Right lobe of liver (tissue), 6 donors: ENCODE measurements at regions not wholly inside any gene's neighbourhood (a gene's known extent, or its start where the extent isn't known, plus 50 kb on each side); places are given as distances from the start of the nearest gene placed in this dataset.

Experiments used
- ATAC-seq, 4 donors: fragments of 200-7000 bp; cut with Tn5 transposase; one replicate each; pipeline ENCODE4 v1.9.1; 2020; ENCODE audit warnings: mild to moderate bottlenecking in 4 of 4, moderate library complexity in 4 of 4
- DNase-seq, 3 donors: peaks; one replicate each; pipeline ENCODE4 v3.0.0-alpha.2; 2020
- H3K27ac ChIP-seq, 3 donors: fragments of 200-600 bp; one replicate each; pipeline ENCODE4 v1.8.0; 2022
- H3K27me3 ChIP-seq, 2 donors: fragments of 200-600 bp; one replicate each; pipeline ENCODE4 v1.8.0; 2022
- H3K36me3 ChIP-seq, 4 donors: fragments of 200-600 bp; sonication (generic) in 1 of 4; one replicate each; pipeline versions ENCODE4 v1.5.1 to v1.8.0; 2017 to 2022; ENCODE audit warnings: control low read depth in 1 of 4
- H3K4me1 ChIP-seq, 4 donors: fragments of 200-600 bp; sonication (generic) in 1 of 4; one replicate each; pipeline versions ENCODE4 v1.5.1 to v1.8.0; 2017 to 2022; ENCODE audit warnings: control low read depth in 1 of 4
- H3K4me3 ChIP-seq, 3 donors: fragments of 200-600 bp; one replicate each; pipeline ENCODE4 v1.8.0; 2022
- H3K9me3 ChIP-seq, 4 donors: fragments of 200-600 bp; sonication (generic) in 1 of 4; one replicate each; pipeline versions ENCODE4 v1.5.1 to v1.8.0; 2017 to 2022; ENCODE audit warnings: control low read depth in 1 of 4
- POLR2A ChIP-seq: fragments of 450-650 bp; IDR thresholded peaks from one replicate; pipeline ENCODE4 v1.6.1; 2017; ENCODE audit warnings: antibody characterized with exemption, mild to moderate bottlenecking
- WGBS: methylation state at CpG from one replicate; pipeline ENCODE4 v1.1.6; 2018; ENCODE audit warnings: low coverage, low lambda C conversion rate; ENCODE audit not compliant: insufficient coverage; ENCODE audit errors: missing lambda C conversion rate; 5-methylcytosine and 5-hydroxymethylcytosine counted together
- intact Hi-C, 2 donors: fragments of 100-400 bp; cut with DNase I; formaldehyde crosslinking; loops; one replicate each; pipeline versions ENCODE4 v1.11.2 to v1.14.1; 2022
- TF ChIP-seq, protein P1 (sequence below), 4 donors: fragments of 200-600 bp in 3 of 4; fragments of 450-650 bp in 1 of 4; IDR thresholded peaks; one replicate each; pipeline versions ENCODE4 v1.5.1 to v1.8.0; 2016 to 2022; ENCODE audit warnings: antibody characterized with exemption in 4 of 4, mild to moderate bottlenecking in 2 of 4
- donor health status: DM: no; HTN: yes; CAD: no.
- donor health status: DM: no; HTN: no; CAD: no.
- donor health status: DM: no; HTN: no; CAD: no.
- donor health status: DM: no; HTN: yes; CAD: no.
- donor health status: DM: no; HTN: yes; CAD: no.

GRCh38 chr20:11302436-11302835 lies 615.3 kb upstream of the BTBD3 start:
- Histone ChIP-seq H3K27ac (no peak overlapping the region), H3K36me3 (no peaks in the 10 kb centered on the region), H3K4me3 (no peak overlapping the region), H3K4me1 (no peaks in the 10 kb centered on the region), H3K9me3 (no peaks in the 10 kb centered on the region), H3K27me3 (no peaks in the 10 kb centered on the region)
- DNase-seq (no peak), ATAC-seq (no peak)
- intact Hi-C loops, result no loop called here
- WGBS, result 53% methylated on average over 3 of the region's 3 CpGs
- TF ChIP-seq, protein P1, sequence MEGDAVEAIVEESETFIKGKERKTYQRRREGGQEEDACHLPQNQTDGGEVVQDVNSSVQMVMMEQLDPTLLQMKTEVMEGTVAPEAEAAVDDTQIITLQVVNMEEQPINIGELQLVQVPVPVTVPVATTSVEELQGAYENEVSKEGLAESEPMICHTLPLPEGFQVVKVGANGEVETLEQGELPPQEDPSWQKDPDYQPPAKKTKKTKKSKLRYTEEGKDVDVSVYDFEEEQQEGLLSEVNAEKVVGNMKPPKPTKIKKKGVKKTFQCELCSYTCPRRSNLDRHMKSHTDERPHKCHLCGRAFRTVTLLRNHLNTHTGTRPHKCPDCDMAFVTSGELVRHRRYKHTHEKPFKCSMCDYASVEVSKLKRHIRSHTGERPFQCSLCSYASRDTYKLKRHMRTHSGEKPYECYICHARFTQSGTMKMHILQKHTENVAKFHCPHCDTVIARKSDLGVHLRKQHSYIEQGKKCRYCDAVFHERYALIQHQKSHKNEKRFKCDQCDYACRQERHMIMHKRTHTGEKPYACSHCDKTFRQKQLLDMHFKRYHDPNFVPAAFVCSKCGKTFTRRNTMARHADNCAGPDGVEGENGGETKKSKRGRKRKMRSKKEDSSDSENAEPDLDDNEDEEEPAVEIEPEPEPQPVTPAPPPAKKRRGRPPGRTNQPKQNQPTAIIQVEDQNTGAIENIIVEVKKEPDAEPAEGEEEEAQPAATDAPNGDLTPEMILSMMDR (IDR thresholded peaks at IDR 0.05), result no peak
- no peak for TF ChIP-seq POLR2A

- no peaks in the 10 kb centered on the region for H3K27me3 ChIP-seq
- no peak overlapping the region for H3K4me3 ChIP-seq
- no peaks in the 10 kb centered on the region for H3K9me3 ChIP-seq
- intact Hi-C loops, result no loop called here
- H3K36me3 ChIP-seq, result no peaks in the 10 kb centered on the region
- H3K4me1 ChIP-seq, result no peaks in the 10 kb centered on the region
- DNase-seq, result no peak
- WGBS, result 43% methylated on average over 3 of the region's 3 CpGs
- ATAC-seq, result no peak
- TF ChIP-seq POLR2A, result no peak
- TF ChIP-seq, protein P1 (IDR thresholded peaks at IDR 0.05), result no peak
- no peak overlapping the region for H3K27ac ChIP-seq
Measured at GRCh38 chr20:11304795-11305194, 612.9 kb upstream of the BTBD3 start.

DNA sequence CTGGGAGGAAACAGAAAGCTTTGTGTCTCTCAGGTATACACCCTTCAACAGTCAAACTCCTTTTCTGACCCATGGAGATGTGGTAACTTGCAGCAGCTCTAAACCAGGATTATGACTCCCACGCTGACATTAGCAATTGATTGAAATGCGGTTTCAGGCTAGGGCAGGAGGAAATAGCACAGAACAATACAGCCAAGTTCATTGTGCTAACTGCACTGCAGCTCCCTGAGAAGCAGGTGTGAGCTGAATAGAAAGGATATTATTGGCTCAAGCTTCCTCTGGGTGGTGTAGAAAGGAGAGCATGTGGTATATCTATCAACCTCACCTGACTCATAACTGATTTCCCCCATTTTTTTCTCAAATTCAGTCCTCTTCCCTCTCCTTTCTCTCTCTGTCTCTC lies 612.3 kb upstream of the BTBD3 start:
- Histone ChIP-seq H3K4me1 (no peaks in the 10 kb centered on the region), H3K27me3 (no peaks in the 10 kb centered on the region), H3K9me3 (no peaks in the 10 kb centered on the region), H3K36me3 (no peaks in the 10 kb centered on the region), H3K27ac (no peak overlapping the region), H3K4me3 (no peak overlapping the region)
- ATAC-seq (no peak), DNase-seq (no peak)
- TF ChIP-seq, protein P1 (IDR thresholded peaks at IDR 0.05), result no peak
- no peak for TF ChIP-seq POLR2A
- 0% methylated on average over 1 of the region's 2 CpGs for WGBS
- intact Hi-C loops, result no loop called here

GRCh38 chr20:11311659-11312224 lies 606.0 kb upstream of the BTBD3 start:
- H3K36me3 ChIP-seq, result no peaks in the 10 kb centered on the region
- no peak overlapping the region for H3K27ac ChIP-seq
- 60% methylated on average over 3 of the region's 3 CpGs for WGBS
- intact Hi-C loops, result no loop called here
- no peaks in the 10 kb centered on the region for H3K27me3 ChIP-seq
- ATAC-seq (no peak), DNase-seq (no peak)
- H3K4me3 ChIP-seq, result no peak overlapping the region
- H3K4me1 ChIP-seq, result no peaks in the 10 kb centered on the region
- no peak for TF ChIP-seq POLR2A
- TF ChIP-seq, protein P1 (IDR thresholded peaks at IDR 0.05), result no peak
- H3K9me3 ChIP-seq, result no peaks in the 10 kb centered on the region

- no peak overlapping the region for H3K4me3 ChIP-seq
- no peaks in the 10 kb centered on the region for H3K27me3 ChIP-seq
- H3K36me3 ChIP-seq, result no peaks in the 10 kb centered on the region
- no peaks in the 10 kb centered on the region for H3K9me3 ChIP-seq
- H3K27ac ChIP-seq, result no peak overlapping the region
- H3K4me1 ChIP-seq, result no peaks in the 10 kb centered on the region
- ATAC-seq (no peak), DNase-seq (no peak)
- TF ChIP-seq POLR2A, result no peak
- TF ChIP-seq, protein P1 (IDR thresholded peaks at IDR 0.05), result no peak
- 36% methylated on average over 2 of the region's 2 CpGs for WGBS
- intact Hi-C loops, result no loop called here
Measured at GRCh38 chr20:11315525-11315924, 602.2 kb upstream of the BTBD3 start.
